Neural cell (in vitro differentiated cells): ENCODE measurements at regions not wholly inside any gene's neighbourhood (a gene's known extent, or its start where the extent isn't known, plus 50 kb on each side); places are given as distances from the start of the nearest gene placed in this dataset.

ENCODE experiments used
- H2AFZ ChIP-seq: fragments of 200-600, 300-800 bp; sonication (generic), shearing (Covaris generic); 2 replicates; pipeline ENCODE4 v1.6.0; 2014; ENCODE audit warnings: low read depth, mild to moderate bottlenecking, antibody characterized with exemption, low read length, moderate library complexity
- H3F3A ChIP-seq: fragments of 200-600 bp; shearing (Covaris generic); 2 replicates; pipeline ENCODE4 v1.6.1; 2016; ENCODE audit warnings: mild to moderate bottlenecking, moderate library complexity, mixed read lengths, antibody characterized with exemption, low read length; ENCODE audit not compliant: insufficient read depth, poor library complexity, severe bottlenecking
- H3K27ac ChIP-seq: fragments of 200-600, 300-800 bp; sonication (generic), shearing (Covaris generic); 2 replicates; pipeline ENCODE4 v1.5.1; 2014; ENCODE audit warnings: mild to moderate bottlenecking, low read length, moderate library complexity
- H3K27me3 ChIP-seq: fragments of 300-800, 200-600 bp; sonication (generic), shearing (Covaris generic); 2 replicates; pipeline ENCODE4 v1.6.0; 2014; ENCODE audit warnings: mild to moderate bottlenecking, low read depth, low read length, moderate library complexity; ENCODE audit not compliant: insufficient read depth
- H3K36me3 ChIP-seq: fragments of 300-800, 200-600 bp; sonication (generic), shearing (Covaris generic); 2 replicates; pipeline ENCODE4 v1.5.1; 2014; ENCODE audit warnings: mild to moderate bottlenecking, antibody characterized with exemption, low read length, moderate library complexity; ENCODE audit not compliant: insufficient read depth
- H3K4me2 ChIP-seq: fragments of 300-800, 200-600 bp; sonication (generic), shearing (Covaris generic); 2 replicates; pipeline ENCODE4 v1.6.0; 2014; ENCODE audit warnings: mild to moderate bottlenecking, low read length
- H3K4me3 ChIP-seq: fragments of 300-800, 200-600 bp; sonication (generic), shearing (Covaris generic); 2 replicates; pipeline ENCODE4 v1.5.1; 2014; ENCODE audit warnings: mild to moderate bottlenecking, low read length, moderate library complexity
- H3K79me2 ChIP-seq: fragments of 200-600 bp; shearing (Covaris generic); replicated peaks from 2 replicates; pipeline ENCODE4 v1.6.0; 2014; ENCODE audit warnings: mild to moderate bottlenecking, low read length, moderate library complexity; ENCODE audit not compliant: insufficient read depth
- H3K9ac ChIP-seq: fragments of 300-800, 200-600 bp; sonication (generic), shearing (Covaris generic); 2 replicates; pipeline ENCODE4 v1.6.1; 2016; ENCODE audit warnings: mild to moderate bottlenecking, low read length, mixed read lengths
- H3K9me2 ChIP-seq: fragments of 200-600 bp; shearing (Covaris generic); 2 replicates; pipeline ENCODE4 v1.6.1; 2016; ENCODE audit warnings: mild to moderate bottlenecking, low read length, mixed read lengths; ENCODE audit not compliant: insufficient read depth
- H3K9me3 ChIP-seq: fragments of 200-600, 300-800 bp; sonication (generic), shearing (Covaris generic); 2 replicates; pipeline ENCODE4 v1.6.1; 2016; ENCODE audit warnings: mild to moderate bottlenecking, mixed run types, low read length, moderate library complexity, mixed read lengths
- H4K20me1 ChIP-seq: fragments of 200-600 bp; shearing (Covaris generic); 2 replicates; pipeline ENCODE4 v1.6.1; 2016; ENCODE audit warnings: mild to moderate bottlenecking, mixed run types; ENCODE audit not compliant: insufficient read depth
- CTCF ChIP-seq: fragments of 450-650 bp; IDR thresholded peaks from 2 replicates; pipeline ENCODE4 v1.5.1; 2014; ENCODE audit warnings: antibody characterized with exemption, mild to moderate bottlenecking, moderate library complexity; ENCODE audit not compliant: poor library complexity, severe bottlenecking
- EP300 ChIP-seq: fragments of 450-650 bp; conservative IDR thresholded peaks from 2 replicates; pipeline ENCODE4 v1.6.1; 2014; ENCODE audit warnings: antibody characterized with exemption, mild to moderate bottlenecking, moderate library complexity; ENCODE audit not compliant: poor library complexity, severe bottlenecking
- EZH2 ChIP-seq: fragments of 200-600, 300-800 bp; shearing (Covaris generic), sonication (generic); IDR thresholded peaks from 2 replicates; pipeline ENCODE4 v1.6.1; 2014; ENCODE audit warnings: antibody characterized with exemption, low read length, borderline replicate concordance, mild to moderate bottlenecking; ENCODE audit not compliant: insufficient read depth, poor library complexity, severe bottlenecking
- MXI1 ChIP-seq: fragments of 450-650 bp; conservative IDR thresholded peaks from 2 replicates; pipeline ENCODE4 v1.6.1; 2014; ENCODE audit warnings: antibody characterized with exemption, mild to moderate bottlenecking; ENCODE audit not compliant: poor library complexity, severe bottlenecking
- POLR2AphosphoS5 ChIP-seq: IDR thresholded peaks from 2 replicates; pipeline ENCODE4 v1.6.1; 2012
- RAD21 ChIP-seq: fragments of 450-650 bp; conservative IDR thresholded peaks from 2 replicates; pipeline ENCODE4 v1.6.1; 2014; ENCODE audit warnings: antibody characterized with exemption, mild to moderate bottlenecking, moderate library complexity
- REST ChIP-seq: IDR thresholded peaks from 2 replicates; pipeline ENCODE4 v1.6.1; 2012; ENCODE audit warnings: borderline replicate concordance
- SMC3 ChIP-seq: fragments of 450-650 bp; conservative IDR thresholded peaks from 2 replicates; pipeline ENCODE4 v1.6.1; 2014; ENCODE audit warnings: antibody characterized with exemption, mild to moderate bottlenecking, moderate library complexity; ENCODE audit not compliant: poor library complexity
- TAF1 ChIP-seq: IDR thresholded peaks from 2 replicates; pipeline ENCODE4 v1.6.1; 2012; ENCODE audit warnings: low read depth

- no peak for TF ChIP-seq EP300
- TF ChIP-seq REST, result no peak
- TF ChIP-seq RAD21, result no peak
- TF ChIP-seq POLR2AphosphoS5, result no peak
- TF ChIP-seq EZH2, result no peak
- TF ChIP-seq SMC3, result no peak
- no peak for TF ChIP-seq CTCF
- TF ChIP-seq MXI1, result no peak
- TF ChIP-seq TAF1, result no peak
- no peaks in the 10 kb centered on the region for H3F3A ChIP-seq
- no peaks in the 10 kb centered on the region for H3K79me2 ChIP-seq
- no peaks in the 10 kb centered on the region for H3K36me3 ChIP-seq
- H3K9me3 ChIP-seq, result no peaks in the 10 kb centered on the region
- H3K27me3 ChIP-seq, result no peaks in the 10 kb centered on the region
- no peak overlapping the region for H2AFZ ChIP-seq
- no peak overlapping the region for H3K4me3 ChIP-seq
- no peaks in the 10 kb centered on the region for H4K20me1 ChIP-seq
- no peak overlapping the region for H3K4me2 ChIP-seq
- H3K9me2 ChIP-seq, result no peaks in the 10 kb centered on the region
- H3K27ac ChIP-seq, result no peak overlapping the region
- H3K9ac ChIP-seq, result no peak overlapping the region
Observed at GRCh38 chr21:17389311-17389710, 123.5 kb upstream of the CXADR start.

GRCh38 chr21:17390569-17390968 lies 122.3 kb upstream of the CXADR start:
- Histone ChIP-seq H3K9ac (no peak overlapping the region), H2AFZ (no peak overlapping the region)

More at GRCh38 chr21:17390569-17390968, 122.3 kb upstream of the CXADR start:
- no peaks in the 10 kb centered on the region for H3K79me2 ChIP-seq
- H4K20me1 ChIP-seq, result no peaks in the 10 kb centered on the region
- H3K4me2 ChIP-seq, result no peak overlapping the region
- H3K27ac ChIP-seq, result no peak overlapping the region
- no peaks in the 10 kb centered on the region for H3K36me3 ChIP-seq
- no peaks in the 10 kb centered on the region for H3F3A ChIP-seq
- TF ChIP-seq MXI1 (no peak), SMC3 (no peak), POLR2AphosphoS5 (no peak), RAD21 (no peak), REST (no peak), TAF1 (no peak), CTCF (no peak), EZH2 (no peak), EP300 (no peak)
- H3K9me3 ChIP-seq, result no peaks in the 10 kb centered on the region
- no peak overlapping the region for H3K4me3 ChIP-seq
- H3K27me3 ChIP-seq, result no peaks in the 10 kb centered on the region
- H3K9me2 ChIP-seq, result no peaks in the 10 kb centered on the region
